Activated B cell treated with CpG ODN at 0.5 μM for 24 hours (primary cell): ENCODE measurements at regions not wholly inside any gene's neighbourhood (a gene's known extent, or its start where the extent isn't known, plus 50 kb on each side); places are given as distances from the start of the nearest gene placed in this dataset.

Experiments
- ATAC-seq: fragments of 200-7000 bp; cut with Tn5 transposase; one replicate; pipeline ENCODE4 v1.10.0; 2021; ENCODE audit warnings: low read depth, mild to moderate bottlenecking, moderate library complexity
- CTCF ChIA-PET: fragments of 350-600 bp; sonication (Branson Sonifier 250); formaldehyde crosslinking; loops from one replicate; lab custom pipeline; 2021; ENCODE audit warnings: antibody characterized with exemption; lab: Charles Lee
- POLR2A ChIA-PET: fragments of 350-600 bp; sonication (Branson Sonifier 250); formaldehyde crosslinking; loops from one replicate; lab custom pipeline; 2021; ENCODE audit warnings: antibody characterized with exemption; lab: Charles Lee
- DNase-seq: peaks from one replicate; pipeline ENCODE4 v3.0.0; 2022
- H3K27ac Mint-ChIP-seq: one replicate; pipeline ENCODE4 v1.8.0; 2020; ENCODE audit warnings: mixed read lengths
- H3K27me3 Mint-ChIP-seq: one replicate; pipeline ENCODE4 v1.8.0; 2021; ENCODE audit warnings: mixed read lengths
- H3K36me3 Mint-ChIP-seq: one replicate; pipeline ENCODE4 v1.8.0; 2021; ENCODE audit warnings: low read depth, mixed read lengths
- H3K4me1 Mint-ChIP-seq: one replicate; pipeline ENCODE4 v1.8.0; 2021; ENCODE audit warnings: mixed read lengths
- H3K4me3 Mint-ChIP-seq: one replicate; pipeline ENCODE4 v1.8.0; 2020; ENCODE audit warnings: mild to moderate bottlenecking, mixed read lengths
- H3K9me3 Mint-ChIP-seq: one replicate; pipeline ENCODE4 v1.8.0; 2020; ENCODE audit warnings: mixed read lengths
- intact Hi-C: fragments of 100-400 bp; cut with micrococcal nuclease; formaldehyde crosslinking; loops from one replicate; pipeline ENCODE4 v1.15.1; 2024
- TF ChIP-seq, protein P1 (sequence below): fragments of 200-600 bp; IDR thresholded peaks from one replicate; pipeline ENCODE4 v1.8.0; 2022; ENCODE audit warnings: antibody characterized with exemption, mild to moderate bottlenecking

DNA sequence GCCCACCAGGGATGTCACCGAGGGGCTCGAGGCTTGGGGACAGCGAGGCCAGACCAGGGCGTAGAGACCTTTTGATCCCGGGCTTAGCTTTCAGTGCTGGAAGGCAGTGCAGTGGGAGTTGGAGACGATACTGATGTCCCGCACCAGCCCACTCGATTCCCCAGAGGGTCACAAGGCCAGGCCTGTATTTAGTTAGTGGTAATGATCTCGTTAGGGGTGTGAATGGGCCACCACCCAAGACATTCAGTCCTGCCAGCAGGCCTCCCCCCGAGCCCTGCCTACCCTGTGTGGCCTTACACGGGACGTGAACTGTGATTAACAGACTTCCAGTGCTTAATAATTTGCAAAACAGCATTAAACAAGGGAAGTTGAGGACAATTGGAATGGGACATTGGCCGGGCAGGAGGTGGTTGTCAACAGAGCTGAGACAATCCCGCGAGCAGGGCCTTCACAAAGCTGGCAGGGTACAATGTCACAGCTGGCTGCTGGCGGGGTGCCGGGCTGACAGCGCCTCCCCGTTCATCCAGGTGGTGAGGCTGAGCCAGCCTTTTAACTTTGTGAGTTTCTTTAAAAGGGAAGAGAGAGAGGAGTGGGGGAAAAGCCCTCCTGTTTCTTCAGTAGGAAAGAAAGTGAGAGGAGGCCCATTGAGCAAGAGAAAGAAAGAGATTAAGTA, 175.3 kb upstream of the RALGAPA2 start:
- ChIA-PET CTCF (no interaction called here), POLR2A (no interaction called here)
- Mint-ChIP-seq H3K9me3 (no peaks in the 10 kb centered on the region), H3K27ac (no peak overlapping the region), H3K27me3 (peaks cover 2% of the 10 kb centered on the region), H3K4me3 (no peak overlapping the region), H3K4me1 (no peaks in the 10 kb centered on the region), H3K36me3 (no peaks in the 10 kb centered on the region)
- intact Hi-C loops: no loop called here
- no peak for ATAC-seq
- TF ChIP-seq, protein P1, sequence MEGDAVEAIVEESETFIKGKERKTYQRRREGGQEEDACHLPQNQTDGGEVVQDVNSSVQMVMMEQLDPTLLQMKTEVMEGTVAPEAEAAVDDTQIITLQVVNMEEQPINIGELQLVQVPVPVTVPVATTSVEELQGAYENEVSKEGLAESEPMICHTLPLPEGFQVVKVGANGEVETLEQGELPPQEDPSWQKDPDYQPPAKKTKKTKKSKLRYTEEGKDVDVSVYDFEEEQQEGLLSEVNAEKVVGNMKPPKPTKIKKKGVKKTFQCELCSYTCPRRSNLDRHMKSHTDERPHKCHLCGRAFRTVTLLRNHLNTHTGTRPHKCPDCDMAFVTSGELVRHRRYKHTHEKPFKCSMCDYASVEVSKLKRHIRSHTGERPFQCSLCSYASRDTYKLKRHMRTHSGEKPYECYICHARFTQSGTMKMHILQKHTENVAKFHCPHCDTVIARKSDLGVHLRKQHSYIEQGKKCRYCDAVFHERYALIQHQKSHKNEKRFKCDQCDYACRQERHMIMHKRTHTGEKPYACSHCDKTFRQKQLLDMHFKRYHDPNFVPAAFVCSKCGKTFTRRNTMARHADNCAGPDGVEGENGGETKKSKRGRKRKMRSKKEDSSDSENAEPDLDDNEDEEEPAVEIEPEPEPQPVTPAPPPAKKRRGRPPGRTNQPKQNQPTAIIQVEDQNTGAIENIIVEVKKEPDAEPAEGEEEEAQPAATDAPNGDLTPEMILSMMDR: no peak
- DNase-seq: no peak

DNA sequence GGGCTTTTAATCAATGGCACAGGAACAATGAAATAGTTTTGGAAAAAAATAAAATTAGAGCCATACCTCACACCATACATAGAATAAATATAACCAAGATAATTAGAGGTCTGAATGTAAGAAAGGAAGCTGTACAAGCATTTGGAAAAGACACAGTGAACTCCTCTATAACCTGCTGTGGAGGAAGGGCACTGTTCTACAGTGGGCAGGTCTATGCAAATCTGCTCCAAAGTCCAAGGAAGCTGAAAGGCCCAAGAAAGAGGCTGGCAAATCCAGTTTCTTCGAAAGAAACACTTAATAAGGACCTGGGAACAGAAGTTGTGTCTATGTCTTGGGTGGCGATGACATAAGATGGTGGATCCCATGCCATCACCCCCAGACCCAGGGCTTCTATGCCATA, 169.4 kb upstream of the RALGAPA2 start:
- Mint-ChIP-seq H3K27me3 (peaks cover 7% of the 10 kb centered on the region), H3K9me3 (no peaks in the 10 kb centered on the region), H3K4me1 (no peaks in the 10 kb centered on the region), H3K36me3 (no peaks in the 10 kb centered on the region), H3K4me3 (no peak overlapping the region), H3K27ac (no peak overlapping the region)
- no peak for DNase-seq
- CTCF ChIA-PET: no interaction called here
- intact Hi-C loops: no loop called here
- POLR2A ChIA-PET: no interaction called here
- TF ChIP-seq, protein P1: no peak
- ATAC-seq: no peak

DNA sequence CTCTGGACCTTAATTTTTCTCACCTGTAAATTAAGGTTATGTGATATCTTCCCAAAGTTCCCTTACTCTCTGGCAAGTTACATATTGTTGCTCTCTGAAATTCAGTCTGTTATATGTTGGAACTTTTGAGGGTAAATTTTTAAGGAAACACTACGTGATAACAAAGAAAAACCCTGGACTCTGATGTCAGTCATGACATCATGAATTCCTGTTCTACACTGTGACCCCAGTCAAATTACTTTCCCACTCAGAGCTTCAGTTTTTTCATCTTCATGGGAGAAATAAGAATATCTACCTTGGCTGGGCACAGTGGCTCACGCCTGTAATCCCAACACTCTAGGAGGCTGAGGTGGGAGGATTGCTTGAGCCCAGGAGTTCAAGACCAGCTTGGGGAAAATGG, 164.6 kb upstream of the RALGAPA2 start:
- no peak overlapping the region for H3K27ac Mint-ChIP-seq
- POLR2A ChIA-PET: no interaction called here
- TF ChIP-seq, protein P1: no peak
- no peaks in the 10 kb centered on the region for H3K36me3 Mint-ChIP-seq
- H3K4me1 Mint-ChIP-seq: no peaks in the 10 kb centered on the region
- ATAC-seq (no peak), DNase-seq (no peak)
- intact Hi-C loops: no loop called here
- no peak overlapping the region for H3K4me3 Mint-ChIP-seq
- CTCF ChIA-PET: no interaction called here
- H3K9me3 Mint-ChIP-seq: no peaks in the 10 kb centered on the region
- H3K27me3 Mint-ChIP-seq: peaks cover 20% of the 10 kb centered on the region

DNA sequence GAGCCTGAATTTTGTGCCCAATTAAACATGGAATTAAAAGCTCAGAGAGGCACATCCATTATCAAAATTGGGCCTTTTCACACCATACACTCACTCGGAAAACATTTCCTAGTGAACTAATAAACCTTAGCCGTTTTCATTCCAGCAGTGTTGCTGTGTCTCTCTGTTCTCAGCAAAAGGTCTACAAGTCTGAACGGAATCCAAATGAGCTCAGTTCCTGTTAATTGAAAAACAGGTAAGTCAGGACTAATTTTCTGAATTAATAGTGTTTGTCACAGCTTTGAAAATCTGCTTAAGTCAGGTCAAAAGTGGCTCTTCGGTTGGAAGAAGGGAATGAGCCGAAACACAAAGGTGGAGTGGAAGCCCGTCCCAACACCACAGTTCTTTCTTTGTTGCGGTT, 163.3 kb upstream of the RALGAPA2 start:
- H3K27ac Mint-ChIP-seq: no peak overlapping the region
- no peaks in the 10 kb centered on the region for H3K4me1 Mint-ChIP-seq
- peaks cover 20% of the 10 kb centered on the region for H3K27me3 Mint-ChIP-seq
- ChIA-PET POLR2A (no interaction called here), CTCF (no interaction called here)
- no peaks in the 10 kb centered on the region for H3K36me3 Mint-ChIP-seq
- intact Hi-C loops: no loop called here
- no peak for DNase-seq
- ATAC-seq: no peak
- TF ChIP-seq, protein P1: no peak
- H3K4me3 Mint-ChIP-seq: no peak overlapping the region
- H3K9me3 Mint-ChIP-seq: no peaks in the 10 kb centered on the region

DNA sequence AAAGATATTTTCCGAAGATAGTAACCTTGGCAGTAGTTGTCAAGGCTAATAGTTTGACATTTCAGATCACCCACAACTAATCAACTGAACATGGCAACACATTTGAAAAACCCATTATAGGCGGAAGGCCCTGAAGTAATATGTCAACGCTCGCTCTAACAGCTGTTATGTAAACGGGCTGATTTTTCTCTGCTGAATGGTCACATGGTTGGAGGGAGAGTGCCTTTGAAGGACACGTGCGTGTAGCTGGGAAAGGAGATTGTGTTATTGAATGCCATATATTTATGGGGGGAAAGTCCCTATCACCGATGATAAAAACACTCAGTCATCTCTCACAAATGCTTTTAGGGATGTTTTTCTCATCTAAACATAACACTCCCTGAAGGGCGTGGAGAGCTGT, 160.0 kb upstream of the RALGAPA2 start:
- no peak overlapping the region for H3K4me3 Mint-ChIP-seq
- H3K27ac Mint-ChIP-seq: no peak overlapping the region
- DNase-seq (no peak), ATAC-seq (no peak)
- H3K36me3 Mint-ChIP-seq: no peaks in the 10 kb centered on the region
- POLR2A ChIA-PET: no interaction called here
- peaks cover 20% of the 10 kb centered on the region for H3K27me3 Mint-ChIP-seq
- TF ChIP-seq, protein P1: no peak
- no peaks in the 10 kb centered on the region for H3K9me3 Mint-ChIP-seq
- CTCF ChIA-PET: interaction anchor here (0.7 kb wide), 1 partner anchor 12 kb away, joined by 4 read pairs; no protein-coding TSS in a partner anchor
- intact Hi-C loops: no loop called here
- H3K4me1 Mint-ChIP-seq: no peaks in the 10 kb centered on the region
